ENCODE measurements at regions not wholly inside any gene's neighbourhood (a gene's known extent, or its start where the extent isn't known, plus 50 kb on each side); places are given as distances from the start of the nearest gene placed in this dataset.

GRCh38 chr12:43665091-43665490 lies 93.5 kb downstream of the PUS7L start:
- no peak for TF ChIP-seq POLR2AphosphoS5 (IDR thresholded peaks at IDR 0.05; ENCODE audit: low read depth, low read length)
- TF ChIP-seq CTCF (IDR thresholded peaks at IDR 0.05 in 2 of 3, conservative IDR thresholded peaks at IDR 0.05 in 1 of 3; ENCODE audit: borderline replicate concordance in 1 of 3, insufficient read depth in 1 of 3, low read depth in 2 of 3, low read length in 2 of 3): no peak
- TF ChIP-seq JUND (IDR thresholded peaks at IDR 0.05): no peak
- TF ChIP-seq ZNF274 (IDR thresholded peaks at IDR 0.05; ENCODE audit: low read depth, low read length): no peak
- TF ChIP-seq YY1 (IDR thresholded peaks at IDR 0.05; ENCODE audit: extremely low read depth, insufficient replicate concordance, low read depth, low read length): no peak
- TF ChIP-seq EZH2 (IDR thresholded peaks at IDR 0.05): no peak
- TF ChIP-seq EZH2phosphoT487 (IDR thresholded peaks at IDR 0.05; ENCODE audit: borderline replicate concordance): no peak
- TF ChIP-seq, protein P1, sequence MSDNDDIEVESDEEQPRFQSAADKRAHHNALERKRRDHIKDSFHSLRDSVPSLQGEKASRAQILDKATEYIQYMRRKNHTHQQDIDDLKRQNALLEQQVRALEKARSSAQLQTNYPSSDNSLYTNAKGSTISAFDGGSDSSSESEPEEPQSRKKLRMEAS (IDR thresholded peaks at IDR 0.05): no peak

All from HCT116 (cell line).